ENCODE measurements at regions not wholly inside any gene's neighbourhood (a gene's known extent, or its start where the extent isn't known, plus 50 kb on each side); places are given as distances from the start of the nearest gene placed in this dataset.

- no peak for TF ChIP-seq CTCF (IDR thresholded peaks at IDR 0.05)
- TF ChIP-seq POLR2A (IDR thresholded peaks at IDR 0.05), result no peak
Measured at GRCh38 chr2:63673865-63674533, 85.2 kb downstream of the MDH1 start.
